ENCODE measurements at regions not wholly inside any gene's neighbourhood (a gene's known extent, or its start where the extent isn't known, plus 50 kb on each side); places are given as distances from the start of the nearest gene placed in this dataset.

- TF ChIP-seq CTCF (IDR thresholded peaks at IDR 0.05) (no peak), EZH2 (IDR thresholded peaks at IDR 0.05) (no peak), EZH2phosphoT487 (IDR thresholded peaks at IDR 0.05) (no peak)
These were observed 123.1 kb upstream of the PIEZO2 start for GRCh38 chr18:11272516-11272915.
